ENCODE measurements at regions not wholly inside any gene's neighbourhood (a gene's known extent, or its start where the extent isn't known, plus 50 kb on each side); places are given as distances from the start of the nearest gene placed in this dataset.

- TF ChIP-seq CTCF (IDR thresholded peaks at IDR 0.05), result no peak
- no peaks in the 10 kb centered on the region for H3K36me3 ChIP-seq
- no peak overlapping the region for H3K4me3 ChIP-seq
- no peak for DNase-seq
- H3K4me1 ChIP-seq, result no peaks in the 10 kb centered on the region
- H3K9me3 ChIP-seq, result peaks cover 8% of the 10 kb centered on the region
- no peaks in the 10 kb centered on the region for H3K27me3 ChIP-seq (ENCODE audit: low read depth)
- H3K27ac ChIP-seq, result no peak overlapping the region
- intact Hi-C loops (cut with DNase I), result no loop called here
- no peak for ATAC-seq
Measured at GRCh38 chr4:124462954-124463828, 249.3 kb downstream of the ANKRD50 start.

GRCh38 chr4:124464836-124465235 is 247.7 kb downstream of the ANKRD50 start:
- intact Hi-C loops (cut with DNase I), result no loop called here
- TF ChIP-seq CTCF (IDR thresholded peaks at IDR 0.05), result no peak

GRCh38 chr4:124468360-124468759 is 244.2 kb downstream of the ANKRD50 start:
- no peak for DNase-seq
- Histone ChIP-seq H3K27ac (no peak overlapping the region), H3K36me3 (no peaks in the 10 kb centered on the region), H3K4me1 (no peaks in the 10 kb centered on the region), H3K27me3 (ENCODE audit: low read depth) (no peaks in the 10 kb centered on the region), H3K4me3 (no peak overlapping the region), H3K9me3 (peaks cover 13% of the 10 kb centered on the region)
- no peak for ATAC-seq
- no peak for TF ChIP-seq CTCF (IDR thresholded peaks at IDR 0.05)
- intact Hi-C loops (cut with DNase I), result no loop called here

More at GRCh38 chr4:124464836-124465235, 247.7 kb downstream of the ANKRD50 start:
- Histone ChIP-seq H3K27me3 (ENCODE audit: low read depth) (no peaks in the 10 kb centered on the region), H3K4me3 (no peak overlapping the region), H3K27ac (no peak overlapping the region), H3K9me3 (peaks cover 8% of the 10 kb centered on the region), H3K4me1 (no peaks in the 10 kb centered on the region), H3K36me3 (no peaks in the 10 kb centered on the region)
- ATAC-seq (no peak), DNase-seq (no peak)

- Histone ChIP-seq H3K4me3 (no peak overlapping the region), H3K9me3 (peaks cover 14% of the 10 kb centered on the region), H3K4me1 (no peaks in the 10 kb centered on the region), H3K27ac (no peak overlapping the region), H3K36me3 (no peaks in the 10 kb centered on the region), H3K27me3 (ENCODE audit: low read depth) (no peaks in the 10 kb centered on the region)
- no peak for DNase-seq
- intact Hi-C loops (cut with DNase I), result no loop called here
- no peak for ATAC-seq
- no peak for TF ChIP-seq CTCF (IDR thresholded peaks at IDR 0.05)
Measured at GRCh38 chr4:124469981-124470380, 242.6 kb downstream of the ANKRD50 start.

GRCh38 chr4:124478470-124478869 is 234.1 kb downstream of the ANKRD50 start:
- TF ChIP-seq CTCF (IDR thresholded peaks at IDR 0.05), result no peak
- Histone ChIP-seq H3K36me3 (no peaks in the 10 kb centered on the region), H3K9me3 (peaks cover under 1% of the 10 kb centered on the region), H3K4me3 (no peak overlapping the region), H3K27ac (no peak overlapping the region), H3K27me3 (ENCODE audit: low read depth) (no peaks in the 10 kb centered on the region), H3K4me1 (no peaks in the 10 kb centered on the region)
- ATAC-seq, result no peak
- intact Hi-C loops (cut with DNase I), result no loop called here
- DNase-seq, result no peak

Data from lower lobe of right lung (tissue), 2 donors.